Middle frontal gyrus (tissue), 1 donor: ENCODE measurements at regions not wholly inside any gene's neighbourhood (a gene's known extent, or its start where the extent isn't known, plus 50 kb on each side); places are given as distances from the start of the nearest gene placed in this dataset.
"Not testable (repeated sequence)": the region's sequence is repeated elsewhere in the genome, so short reads cannot be mapped to it uniquely, and the experiment has no call there.

Source experiments
- DNase-seq: peaks from one replicate; pipeline ENCODE4 v3.0.0-alpha.2; 2015; ENCODE audit warnings: low spot score; ENCODE audit errors: extremely low spot score

GRCh38 chr6:167407239-167408064 lies 82.6 kb downstream of the TTLL2 start:
- no peak for DNase-seq

- no peak for DNase-seq
These were observed 83.5 kb downstream of the TTLL2 start for GRCh38 chr6:167408235-167408869.

- DNase-seq: no peak
These were observed 84.2 kb downstream of the TTLL2 start for GRCh38 chr6:167409079-167409478.

GRCh38 chr6:167409694-167410093 lies 84.8 kb downstream of the TTLL2 start:
- DNase-seq: no peak

GRCh38 chr6:167410462-167410861 lies 85.6 kb downstream of the TTLL2 start:
- no peak for DNase-seq

- DNase-seq: no peak
These were observed 87.6 kb downstream of the TTLL2 start for GRCh38 chr6:167412506-167412905.

GRCh38 chr6:167415441-167415961 lies 90.6 kb downstream of the TTLL2 start:
- DNase-seq: no peak

- DNase-seq: no peak
These were observed 92.0 kb downstream of the TTLL2 start for GRCh38 chr6:167416676-167417430.

- no peak for DNase-seq
These were observed 95.3 kb downstream of the TTLL2 start for GRCh38 chr6:167420177-167420576.

GRCh38 chr6:167420858-167421766 lies 96.2 kb downstream of the TTLL2 start:
- DNase-seq: no peak

GRCh38 chr6:167421944-167422343 lies 97.1 kb downstream of the TTLL2 start:
- DNase-seq: not testable (repeated sequence)

GRCh38 chr6:167422934-167423333 lies 98.0 kb downstream of the TTLL2 start:
- no peak for DNase-seq

GRCh38 chr6:167424060-167424673 lies 99.3 kb downstream of the TTLL2 start:
- DNase-seq: no peak

GRCh38 chr6:167424700-167425099 lies 99.8 kb downstream of the TTLL2 start:
- DNase-seq: no peak

GRCh38 chr6:167426084-167426483 lies 101.2 kb downstream of the TTLL2 start:
- no peak for DNase-seq

GRCh38 chr6:167426651-167427050 lies 101.8 kb downstream of the TTLL2 start:
- DNase-seq: no peak

GRCh38 chr6:167428664-167429333 lies 103.9 kb downstream of the TTLL2 start:
- peak; percentile 30 for DNase-seq

- no peak for DNase-seq
These were observed 104.5 kb downstream of the TTLL2 start for GRCh38 chr6:167429353-167429752.

GRCh38 chr6:167435209-167435728 lies 110.4 kb downstream of the TTLL2 start:
- DNase-seq: no peak
